ENCODE measurements at regions not wholly inside any gene's neighbourhood (a gene's known extent, or its start where the extent isn't known, plus 50 kb on each side); places are given as distances from the start of the nearest gene placed in this dataset.

DNA sequence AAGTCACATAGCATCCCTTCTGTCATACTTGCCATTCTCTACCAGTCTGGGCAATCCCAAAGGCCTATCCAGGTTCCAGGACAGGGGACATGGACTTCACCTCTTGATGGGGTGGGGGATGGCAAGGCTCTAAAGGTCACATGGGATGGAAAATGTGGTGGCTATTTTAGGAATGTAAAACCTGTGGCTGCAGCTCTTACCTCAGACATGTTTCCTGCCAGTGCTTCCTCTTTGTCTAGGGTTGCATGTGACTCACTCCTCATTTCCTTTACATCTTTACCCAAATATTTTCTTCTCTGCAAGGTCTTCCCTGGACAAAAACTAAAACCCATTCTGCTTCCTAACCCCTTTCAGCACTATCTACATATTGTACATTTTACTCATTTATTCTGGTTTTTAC, 135.7 kb downstream of the BTBD3 start (continued):
- TF ChIP-seq ARID4B (CRISPR knock-in tag; IDR thresholded peaks at IDR 0.05; ENCODE audit: borderline replicate concordance): no peak
- no peak for TF ChIP-seq CTCF (IDR thresholded peaks at IDR 0.05)
- no peak for TF ChIP-seq JUN (CRISPR knock-in tag; IDR thresholded peaks at IDR 0.05)
- no peak for TF ChIP-seq ZNF423 (CRISPR knock-in tag; IDR thresholded peaks at IDR 0.05)
- TF ChIP-seq, protein P1, sequence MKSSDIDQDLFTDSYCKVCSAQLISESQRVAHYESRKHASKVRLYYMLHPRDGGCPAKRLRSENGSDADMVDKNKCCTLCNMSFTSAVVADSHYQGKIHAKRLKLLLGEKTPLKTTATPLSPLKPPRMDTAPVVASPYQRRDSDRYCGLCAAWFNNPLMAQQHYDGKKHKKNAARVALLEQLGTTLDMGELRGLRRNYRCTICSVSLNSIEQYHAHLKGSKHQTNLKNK (CRISPR knock-in tag; IDR thresholded peaks at IDR 0.05): no peak
- TF ChIP-seq GRHL2 (CRISPR knock-in tag; IDR thresholded peaks at IDR 0.05; ENCODE audit: insufficient replicate concordance, severe bottlenecking): no peak
- TF ChIP-seq RORB (CRISPR knock-in tag; IDR thresholded peaks at IDR 0.05): no peak
- no peak for TF ChIP-seq ZNF121 (CRISPR knock-in tag; IDR thresholded peaks at IDR 0.05)
- no peak for TF ChIP-seq SP1 (CRISPR knock-in tag; conservative IDR thresholded peaks at IDR 0.05)
- TF ChIP-seq FOXJ3 (CRISPR knock-in tag; IDR thresholded peaks at IDR 0.05; ENCODE audit: borderline replicate concordance): no peak

DNA sequence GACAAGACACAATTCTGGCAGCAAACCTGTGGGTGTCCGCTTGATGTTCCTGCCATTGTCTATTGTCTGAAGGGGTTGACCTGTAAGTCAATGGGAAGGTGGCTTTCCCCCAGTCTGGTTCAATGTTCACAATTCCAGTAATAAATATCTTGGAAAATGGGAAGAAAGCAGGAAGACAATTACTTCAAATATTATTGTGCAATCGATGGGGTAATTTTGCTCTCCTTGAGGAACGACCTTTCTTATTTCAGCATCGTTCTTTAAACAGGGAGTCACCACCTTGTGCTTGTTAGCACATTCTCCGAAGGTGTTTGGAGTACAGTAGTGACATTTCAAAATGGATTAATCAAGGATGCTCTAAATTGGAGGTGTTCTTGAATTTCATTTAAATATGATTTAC, 136.9 kb downstream of the BTBD3 start:
- Mint-ChIP-seq H3K9me3 (peaks cover 14% of the 10 kb centered on the region), H3K36me3 (no peaks in the 10 kb centered on the region), H3K4me3 (no peak overlapping the region), H3K27me3 (ENCODE audit: low read depth) (no peaks in the 10 kb centered on the region), H3K27ac (no peak overlapping the region), H3K4me1 (peaks cover 17% of the 10 kb centered on the region)
- ChIA-PET CTCF (no interaction called here), POLR2A (no interaction called here)
- no peak for ATAC-seq
- no peak for DNase-seq (ENCODE audit: low spot score)
- TF ChIP-seq MXD4 (CRISPR knock-in tag; IDR thresholded peaks at IDR 0.05; ENCODE audit: borderline replicate concordance) (no peak), GABPB1 (CRISPR knock-in tag; IDR thresholded peaks at IDR 0.05) (no peak), ZNF671 (CRISPR knock-in tag; IDR thresholded peaks at IDR 0.05) (no peak), PRRX2 (CRISPR knock-in tag; IDR thresholded peaks at IDR 0.05) (no peak), IRF1 (CRISPR knock-in tag; IDR thresholded peaks at IDR 0.05) (no peak), FOXJ3 (CRISPR knock-in tag; IDR thresholded peaks at IDR 0.05; ENCODE audit: borderline replicate concordance) (no peak), ATF1 (CRISPR knock-in tag; IDR thresholded peaks at IDR 0.05) (no peak), ERG (CRISPR knock-in tag; IDR thresholded peaks at IDR 0.05) (no peak), MLX (CRISPR knock-in tag; IDR thresholded peaks at IDR 0.05) (no peak), TEAD1 (CRISPR knock-in tag; IDR thresholded peaks at IDR 0.05) (no peak), EMX1 (CRISPR knock-in tag; IDR thresholded peaks at IDR 0.05) (no peak)
- TF ChIP-seq, protein P2, sequence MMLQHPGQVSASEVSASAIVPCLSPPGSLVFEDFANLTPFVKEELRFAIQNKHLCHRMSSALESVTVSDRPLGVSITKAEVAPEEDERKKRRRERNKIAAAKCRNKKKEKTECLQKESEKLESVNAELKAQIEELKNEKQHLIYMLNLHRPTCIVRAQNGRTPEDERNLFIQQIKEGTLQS (CRISPR knock-in tag; conservative IDR thresholded peaks at IDR 0.05): no peak

All from WTC11 (cell line).